Lower leg skin (tissue), 4 donors: ENCODE measurements at regions not wholly inside any gene's neighbourhood (a gene's known extent, or its start where the extent isn't known, plus 50 kb on each side); places are given as distances from the start of the nearest gene placed in this dataset.

Experiments
- DNase-seq, 2 donors: peaks; one replicate each; pipeline ENCODE4 v3.0.0-alpha.2; 2019; ENCODE audit warnings: low spot score in 2 of 2
- H3K4me3 ChIP-seq: fragments of 200-600 bp; sonication (generic); 2 replicates; pipeline ENCODE4 v1.5.1; 2017; ENCODE audit warnings: mild to moderate bottlenecking, low read depth; ENCODE audit not compliant: poor library complexity, severe bottlenecking
- CTCF ChIP-seq, 3 donors: fragments of 450-650 bp; IDR thresholded peaks; one replicate each; pipeline ENCODE4 v1.5.1; 2016; ENCODE audit warnings: antibody characterized with exemption in 3 of 3, mild to moderate bottlenecking in 3 of 3, moderate library complexity in 2 of 3
- POLR2A ChIP-seq, 2 donors: fragments of 450-650 bp; IDR thresholded peaks; one replicate each; pipeline ENCODE4 v1.6.1; 2016 to 2017; ENCODE audit warnings: antibody characterized with exemption in 2 of 2, mild to moderate bottlenecking in 1 of 2, moderate library complexity in 1 of 2
- WGBS, 2 donors: methylation state at CpG; one replicate each; pipeline ENCODE4 v1.1.5; 2018; 5-methylcytosine and 5-hydroxymethylcytosine counted together
- intact Hi-C: fragments of 100-400 bp; cut with DNase I; formaldehyde crosslinking; loops from one replicate; pipeline ENCODE4 v1.15.0; 2023; ENCODE audit warnings: low total_unique reads

- no peak for TF ChIP-seq POLR2A (IDR thresholded peaks at IDR 0.05)
- no peak for TF ChIP-seq CTCF (IDR thresholded peaks at IDR 0.05)
- intact Hi-C loops, result no loop called here
- WGBS, 2 donors, result 60 to 71% methylated on average over 2 of the region's 2 CpGs
- no peak overlapping the region for H3K4me3 ChIP-seq
- no peak for DNase-seq
Observed at GRCh38 chr12:47585507-47585906, 120.3 kb downstream of the RPAP3 start.

- DNase-seq, result no peak
- WGBS, 2 donors, result 49 to 85% methylated on average over 4 of the region's 4 CpGs
- intact Hi-C loops, result no loop called here
- TF ChIP-seq POLR2A (IDR thresholded peaks at IDR 0.05) (no peak), CTCF (IDR thresholded peaks at IDR 0.05) (no peak)
- no peak overlapping the region for H3K4me3 ChIP-seq
Observed at GRCh38 chr12:47578836-47579235, 127.0 kb downstream of the RPAP3 start.

GRCh38 chr12:47577206-47577989, 128.4 kb downstream of the RPAP3 start:
- TF ChIP-seq CTCF (IDR thresholded peaks at IDR 0.05) (no peak), POLR2A (IDR thresholded peaks at IDR 0.05) (no peak)

GRCh38 chr12:47576289-47576945, 129.4 kb downstream of the RPAP3 start:
- no peak for DNase-seq
- WGBS, 2 donors, result 44 to 53% methylated on average over 7 of the region's 7 CpGs

More at GRCh38 chr12:47577206-47577989, 128.4 kb downstream of the RPAP3 start:
- intact Hi-C loops, result no loop called here
- 48 to 53% methylated on average over 7 of the region's 7 CpGs for WGBS, 2 donors
- no peak for DNase-seq
- no peak overlapping the region for H3K4me3 ChIP-seq

GRCh38 chr12:47574252-47575021, 131.4 kb downstream of the RPAP3 start:
- DNase-seq, result no peak
- no peak overlapping the region for H3K4me3 ChIP-seq
- TF ChIP-seq POLR2A (IDR thresholded peaks at IDR 0.05) (no peak), CTCF (IDR thresholded peaks at IDR 0.05) (no peak)
- intact Hi-C loops, result no loop called here
- WGBS, 2 donors, result 76 to 87% methylated on average over 1 of the region's 1 CpG

More at GRCh38 chr12:47576289-47576945, 129.4 kb downstream of the RPAP3 start:
- intact Hi-C loops, result no loop called here
- TF ChIP-seq POLR2A (IDR thresholded peaks at IDR 0.05) (no peak), CTCF (IDR thresholded peaks at IDR 0.05) (no peak)
- no peak overlapping the region for H3K4me3 ChIP-seq
